SKM-1 (cell line): ENCODE measurements at regions not wholly inside any gene's neighbourhood (a gene's known extent, or its start where the extent isn't known, plus 50 kb on each side); places are given as distances from the start of the nearest gene placed in this dataset.
"Not testable (repeated sequence)": the region's sequence is repeated elsewhere in the genome, so short reads cannot be mapped to it uniquely, and the experiment has no call there.

ENCODE experiments used
- DNase-seq: peaks from one replicate; lab custom pipeline; 2025; ENCODE audit not compliant: unreplicated experiment; lab: John Stamatoyannopoulos, UW

GRCh38 chr20:52054123-52054522 is 137.5 kb downstream of the ZFP64 start:
- DNase-seq = no peak

DNA sequence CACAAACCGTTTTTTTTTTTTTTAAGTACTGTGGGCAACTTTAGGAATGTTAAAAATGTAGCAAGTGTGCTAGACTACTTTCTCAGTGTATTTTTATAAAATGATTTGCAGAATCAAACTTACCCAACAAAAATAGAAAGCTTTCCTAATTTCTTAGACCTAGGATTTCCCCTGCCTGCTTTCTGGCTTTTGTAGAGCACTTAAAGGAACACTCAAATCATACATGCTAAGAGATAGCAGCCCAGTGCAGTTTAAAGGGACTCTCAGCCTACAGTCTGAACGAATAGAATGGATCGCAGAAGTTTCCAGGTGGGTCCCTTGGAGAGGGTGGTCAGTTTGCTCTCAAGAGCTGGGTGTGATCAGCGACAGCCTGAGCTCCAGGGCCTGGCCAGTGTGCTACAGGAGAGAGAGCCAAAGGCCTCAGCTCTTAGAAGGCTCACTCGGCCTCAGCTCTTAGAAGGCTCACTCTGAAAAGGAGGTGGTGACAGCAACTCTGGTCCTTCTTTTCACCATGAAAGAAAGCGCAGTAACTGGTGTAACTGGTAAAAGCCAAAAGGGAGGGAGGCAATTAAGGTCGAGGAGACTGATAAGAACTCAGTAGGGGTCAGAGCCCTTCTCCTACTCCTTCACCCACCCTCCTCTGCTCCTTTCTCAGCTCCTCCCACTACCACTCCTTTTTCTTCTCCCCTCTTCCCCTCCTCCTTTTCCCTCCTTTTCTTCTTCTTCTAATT is 142.4 kb downstream of the ZFP64 start:
- no peak for DNase-seq

DNA sequence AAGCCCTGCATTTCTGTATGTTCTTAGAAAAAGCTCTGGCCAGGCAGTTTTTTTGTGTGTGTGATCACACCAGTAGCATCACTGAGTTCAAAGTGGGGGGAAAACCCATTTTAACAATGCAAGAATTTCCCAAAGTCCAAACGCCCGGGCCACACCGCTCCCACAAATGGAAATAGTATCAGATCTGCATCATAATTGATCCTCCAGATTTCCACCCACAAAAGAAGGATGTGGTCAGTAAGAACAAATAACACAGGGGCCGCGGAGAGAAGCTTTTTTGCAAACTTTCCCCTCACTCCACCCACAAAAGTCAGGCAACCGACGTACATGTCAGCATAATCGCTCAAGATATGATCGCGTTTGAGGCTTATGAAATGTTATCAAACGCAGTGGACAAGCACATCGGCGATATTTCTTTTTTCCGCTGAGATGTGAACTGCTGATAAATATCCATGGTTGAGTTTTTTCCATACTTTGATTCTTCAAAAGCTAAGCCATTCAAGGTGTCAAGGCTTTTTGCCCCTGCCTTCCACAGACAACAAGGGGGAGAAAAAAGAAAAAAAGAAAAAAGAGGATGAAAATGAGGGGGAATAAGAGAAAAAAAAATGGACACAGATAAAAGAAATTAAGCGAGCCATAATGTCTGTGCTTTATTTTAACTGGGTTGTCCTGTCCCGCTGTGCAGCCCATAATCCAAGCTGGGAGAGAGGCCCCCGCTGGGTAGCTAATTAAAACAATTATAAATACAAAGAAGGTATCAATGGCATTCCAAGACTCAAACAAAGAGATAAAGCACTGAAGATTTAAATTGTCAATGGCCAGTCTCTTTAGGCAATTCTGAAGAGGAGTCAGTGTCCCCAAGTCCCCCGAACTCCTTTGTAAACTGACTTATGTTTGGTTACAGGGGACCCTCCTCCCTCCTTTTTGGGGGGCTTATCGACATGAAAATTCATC is 143.5 kb downstream of the ZFP64 start:
- no peak for DNase-seq

- no peak for DNase-seq
These were observed 149.6 kb downstream of the ZFP64 start for GRCh38 chr20:52041966-52042365.

DNA sequence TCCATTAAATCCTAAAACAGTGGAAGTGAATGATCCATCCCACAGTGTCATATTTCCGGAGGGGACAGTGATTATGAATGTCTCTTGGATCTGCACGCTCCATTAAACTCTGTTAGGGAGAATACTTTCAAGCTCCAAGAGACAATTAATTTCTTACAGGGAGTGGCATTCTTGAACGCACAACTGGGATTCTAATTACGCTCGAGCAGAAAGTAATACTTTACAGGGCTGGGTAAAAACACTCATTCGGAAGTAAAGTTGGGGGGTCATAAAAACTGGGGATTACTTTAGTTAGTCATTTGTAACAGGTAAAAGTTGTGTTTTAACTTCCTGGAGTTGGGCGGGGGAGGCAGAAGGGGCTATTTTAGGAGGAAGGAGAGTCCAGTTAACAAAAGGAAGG is 151.8 kb downstream of the ZFP64 start:
- DNase-seq = no peak

- DNase-seq = not testable (repeated sequence)
These were observed 152.9 kb downstream of the ZFP64 start for GRCh38 chr20:52038632-52039031.

- DNase-seq = no peak
These were observed 154.2 kb downstream of the ZFP64 start for GRCh38 chr20:52037370-52037769.

DNA sequence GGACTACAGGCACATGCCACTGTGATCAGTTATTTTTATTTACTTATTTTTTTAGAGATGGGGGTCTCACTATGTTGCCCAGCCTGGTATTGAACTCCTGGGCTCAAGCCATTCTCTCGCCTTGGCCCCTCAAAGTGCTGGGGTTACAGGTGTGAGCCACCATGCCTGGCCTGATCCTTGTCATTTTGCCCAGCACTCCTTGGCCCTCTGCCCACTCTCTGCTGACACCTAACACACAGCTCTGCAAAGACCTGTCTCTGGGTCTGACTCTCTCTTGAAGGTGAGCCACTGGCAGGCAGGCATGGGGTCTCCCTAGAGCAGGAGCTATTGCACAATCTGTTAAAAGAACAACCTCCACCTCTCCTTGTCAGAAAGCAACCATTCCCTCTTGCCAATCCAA is 155.6 kb downstream of the ZFP64 start:
- no peak for DNase-seq

GRCh38 chr20:52035498-52035897 is 156.1 kb downstream of the ZFP64 start:
- DNase-seq = no peak

DNA sequence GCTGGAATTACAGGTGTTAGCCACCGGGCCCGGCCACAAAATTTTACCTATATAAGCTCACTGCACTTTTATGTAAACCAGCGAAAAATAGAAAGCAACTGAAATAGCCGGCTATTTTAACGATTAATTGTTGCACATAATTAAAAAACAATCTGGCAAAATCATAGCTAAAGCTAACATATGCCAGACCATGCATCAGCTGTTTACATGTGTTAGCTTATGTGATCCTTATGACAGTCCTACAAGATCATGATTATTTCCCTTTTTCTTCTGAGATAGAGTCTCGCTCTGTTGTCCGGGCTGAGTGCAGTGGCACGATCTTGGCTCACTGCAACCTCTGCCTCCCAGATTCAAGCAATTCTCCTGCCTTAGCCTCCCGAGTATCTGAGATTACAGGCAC is 157.0 kb downstream of the ZFP64 start:
- DNase-seq = no peak

GRCh38 chr20:52033313-52033712 is 158.3 kb downstream of the ZFP64 start:
- no peak for DNase-seq

DNA sequence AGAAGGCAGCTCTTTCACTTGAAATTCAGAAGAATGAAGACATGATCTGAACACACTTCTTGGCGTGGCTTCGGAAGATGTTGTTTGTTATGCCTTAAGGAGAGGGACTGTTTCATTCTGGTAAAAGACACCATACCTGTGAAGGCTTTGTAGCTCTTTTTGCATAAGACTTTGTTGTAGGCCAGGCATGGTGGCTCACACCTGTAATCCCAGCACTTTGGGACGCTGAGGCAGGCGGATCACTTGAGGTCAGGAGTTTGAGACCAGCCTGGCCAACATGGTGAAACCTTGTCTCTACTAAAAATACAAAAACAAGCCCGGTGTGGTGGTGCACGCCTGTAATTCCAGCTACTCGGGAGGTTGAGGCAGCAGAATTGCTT is 159.3 kb downstream of the ZFP64 start:
- not testable (repeated sequence) for DNase-seq

- no peak for DNase-seq
These were observed 159.8 kb downstream of the ZFP64 start for GRCh38 chr20:52031563-52032303.

DNA sequence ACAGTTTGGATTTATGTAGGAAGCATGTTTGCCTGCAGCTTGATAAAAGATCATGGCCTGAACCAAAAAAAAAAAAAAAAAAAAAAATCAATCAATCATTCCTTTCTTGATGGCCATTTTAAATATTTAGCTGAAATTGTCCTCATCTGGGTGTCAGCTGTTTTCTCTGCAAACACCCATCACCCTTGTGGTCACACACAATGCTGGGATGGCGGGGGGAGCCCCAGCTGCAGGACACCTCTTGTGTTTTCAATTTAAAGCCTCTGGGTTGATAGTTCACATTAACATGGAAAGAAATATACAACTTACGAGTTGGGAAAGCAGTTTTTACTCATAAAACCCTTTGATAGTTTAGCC is 160.4 kb downstream of the ZFP64 start:
- DNase-seq = no peak

DNA sequence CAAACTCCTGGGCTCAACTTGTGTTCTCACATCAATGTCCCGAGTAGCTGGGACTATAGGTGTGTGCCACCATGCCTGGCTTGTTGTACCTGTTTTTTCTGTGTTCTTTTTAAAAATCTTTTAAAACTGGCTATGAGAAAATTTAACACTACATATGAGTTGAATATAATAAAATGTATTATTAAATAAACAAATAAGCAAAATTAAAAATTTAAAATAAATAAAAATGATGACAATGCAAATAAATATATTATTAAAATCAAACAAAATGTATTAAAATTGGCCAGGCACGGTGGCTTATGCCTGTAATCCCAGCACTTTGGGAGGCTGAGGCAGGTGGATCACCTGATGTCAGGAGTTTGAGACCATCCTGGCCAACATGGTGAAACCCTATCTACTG is 162.4 kb downstream of the ZFP64 start:
- DNase-seq = not testable (repeated sequence)

GRCh38 chr20:52025938-52026337 is 165.6 kb downstream of the ZFP64 start:
- DNase-seq = no peak

DNA sequence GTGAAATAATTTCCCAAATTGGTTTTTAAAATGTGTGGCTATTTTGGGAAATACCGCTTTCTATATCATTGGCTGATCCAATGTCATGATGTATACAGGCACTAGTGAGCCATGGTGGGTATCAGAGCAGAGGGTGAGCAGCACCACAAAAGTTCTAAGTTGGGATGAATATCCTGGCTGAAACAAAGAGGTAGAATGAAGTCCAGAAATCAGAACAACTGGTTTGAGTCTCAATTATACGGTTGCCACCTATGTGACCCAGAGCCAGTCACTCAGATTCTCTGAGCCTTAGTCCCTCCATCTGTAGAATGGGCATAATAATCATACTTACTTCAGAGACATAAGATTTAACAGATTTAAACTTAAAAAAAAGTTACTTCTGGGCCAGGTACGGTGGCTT is 172.3 kb downstream of the ZFP64 start:
- DNase-seq = no peak

DNA sequence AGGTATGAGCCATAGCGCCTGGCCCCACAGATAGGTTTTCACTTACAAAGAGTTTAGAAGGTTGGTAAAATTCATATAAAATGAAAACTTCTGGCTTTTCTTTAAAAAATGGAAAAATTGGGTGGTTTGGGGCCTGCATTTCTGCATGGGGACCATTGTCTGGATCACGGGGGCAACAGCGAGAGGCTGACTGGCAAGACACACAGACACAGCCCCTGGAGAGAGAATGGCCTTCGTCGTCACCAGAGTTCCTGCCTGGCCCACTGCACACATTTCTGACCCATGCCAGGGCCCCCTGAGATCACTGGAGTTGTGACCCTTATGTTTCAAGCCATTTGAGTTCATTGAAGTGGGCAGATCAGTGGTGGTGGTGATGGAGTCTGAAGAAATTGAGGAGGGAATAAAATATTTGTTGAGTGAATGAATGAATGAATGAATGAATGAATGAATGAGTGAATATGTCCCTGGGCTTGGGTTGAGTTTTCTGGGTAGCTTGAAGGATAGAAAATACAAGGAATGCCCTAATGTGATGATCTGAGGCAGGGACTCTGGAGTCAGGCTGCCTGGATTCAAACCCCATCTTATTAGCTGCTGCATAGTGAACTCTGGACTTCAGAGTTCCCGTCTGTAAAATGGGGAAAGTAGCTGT is 173.8 kb downstream of the ZFP64 start:
- no peak for DNase-seq

DNA sequence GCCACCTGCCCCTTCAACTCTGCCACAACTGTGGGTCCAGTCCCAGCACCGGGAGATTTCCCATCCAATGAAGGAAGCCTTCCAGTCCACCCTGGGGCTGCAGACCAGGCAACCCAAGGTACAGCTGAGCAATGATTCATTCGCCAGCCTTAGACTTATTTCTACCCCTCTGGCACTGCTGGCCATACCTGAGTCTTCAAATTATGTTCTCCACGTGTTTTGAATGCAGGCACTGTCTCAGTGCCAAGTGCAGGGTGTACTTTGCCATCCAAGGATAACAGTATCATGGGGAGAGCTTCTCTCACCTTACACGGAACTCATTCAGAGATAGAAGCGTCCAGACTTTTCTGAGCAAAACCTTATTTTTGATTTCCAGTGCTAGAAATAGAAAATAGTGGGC is 175.6 kb downstream of the ZFP64 start:
- DNase-seq = no peak

- no peak for DNase-seq
These were observed 176.4 kb downstream of the ZFP64 start for GRCh38 chr20:52015155-52015554.

- no peak for DNase-seq
These were observed 179.5 kb downstream of the ZFP64 start for GRCh38 chr20:52012079-52012478.
